BE2C (cell line): ENCODE measurements at regions not wholly inside any gene's neighbourhood (a gene's known extent, or its start where the extent isn't known, plus 50 kb on each side); places are given as distances from the start of the nearest gene placed in this dataset.

ENCODE experiments used
- DNase-seq: peaks from one replicate; pipeline ENCODE4 v3.0.0-alpha.2; 2020
- H3K27me3 ChIP-seq: fragments of 250-450 bp; sonication (Bioruptor Pico); 2 replicates; pipeline ENCODE4 v1.5.1; 2020; ENCODE audit warnings: mild to moderate bottlenecking
- H3K36me3 ChIP-seq: fragments of 250-450 bp; sonication (Bioruptor Pico); 2 replicates; pipeline ENCODE4 v1.5.1; 2020; ENCODE audit warnings: mild to moderate bottlenecking
- H3K4me1 ChIP-seq: fragments of 250-450 bp; sonication (Bioruptor Pico); 2 replicates; pipeline ENCODE4 v1.5.1; 2020
- H3K4me3 ChIP-seq: 2 replicates; pipeline ENCODE4 v1.5.1; 2011; ENCODE audit warnings: low read depth, low read length
- H3K9me3 ChIP-seq: fragments of 250-450 bp; sonication (Bioruptor Pico); 2 replicates; pipeline ENCODE4 v1.5.1; 2020
- CTCF ChIP-seq: IDR thresholded peaks from 2 replicates; pipeline ENCODE4 v1.5.1; 2012; ENCODE audit warnings: mild to moderate bottlenecking, low read depth, low read length

DNA sequence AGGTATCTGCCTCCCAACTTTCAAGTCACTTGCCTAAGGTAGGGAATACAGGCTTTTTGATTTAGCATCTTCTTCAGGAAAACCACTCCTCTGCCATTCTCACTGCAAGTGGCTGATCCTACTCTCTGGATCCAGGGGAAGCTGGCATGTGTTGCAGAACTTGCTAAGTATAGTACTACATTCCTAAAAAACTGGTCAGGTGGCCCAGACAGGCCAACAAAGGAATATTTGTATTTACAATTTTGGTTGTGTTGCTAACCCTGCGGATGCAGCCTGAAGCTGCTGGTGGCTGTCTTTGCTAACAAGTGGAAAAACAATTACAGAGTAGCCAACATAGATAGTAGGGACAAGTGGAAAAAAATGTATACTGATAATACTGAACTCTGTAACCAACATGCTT is 222.5 kb upstream of the STARD13 start:
- H3K4me1 ChIP-seq = no peaks in the 10 kb centered on the region
- H3K4me3 ChIP-seq = no peak overlapping the region
- H3K9me3 ChIP-seq = no peaks in the 10 kb centered on the region
- no peaks in the 10 kb centered on the region for H3K36me3 ChIP-seq
- no peak for DNase-seq
- no peak for TF ChIP-seq CTCF
- no peaks in the 10 kb centered on the region for H3K27me3 ChIP-seq

DNA sequence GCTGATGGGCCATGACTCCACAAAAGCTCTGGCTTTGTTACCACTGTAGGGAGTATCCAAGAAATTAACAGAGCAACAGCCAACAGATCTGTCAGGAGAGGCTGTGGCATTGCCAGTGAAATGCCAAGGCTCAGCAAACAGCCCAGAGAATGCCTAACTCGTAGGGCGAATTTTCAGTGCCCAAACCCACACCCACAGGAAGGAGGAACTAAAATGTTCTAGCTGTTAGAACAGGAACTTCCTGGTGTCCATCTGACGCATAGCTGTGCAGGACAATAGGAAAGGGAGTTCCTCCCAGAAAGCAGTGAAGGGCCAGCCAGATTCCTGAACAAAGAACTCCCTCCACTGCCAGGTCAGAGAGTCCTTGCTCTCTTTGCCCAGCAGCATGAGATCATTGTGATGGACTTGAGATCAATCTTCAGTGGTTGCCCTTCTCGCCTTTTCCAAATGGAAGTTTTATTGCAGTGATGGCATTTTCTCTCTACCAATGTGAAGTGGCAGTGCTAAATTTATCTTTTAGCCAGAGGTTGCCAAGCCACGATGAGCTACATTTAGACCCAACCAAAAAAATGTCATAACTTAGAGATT is 224.2 kb upstream of the STARD13 start:
- Histone ChIP-seq H3K9me3 (no peaks in the 10 kb centered on the region), H3K36me3 (no peaks in the 10 kb centered on the region), H3K4me1 (no peaks in the 10 kb centered on the region; the same call in 1 of the 2 replicates), H3K4me3 (no peak overlapping the region), H3K27me3 (no peaks in the 10 kb centered on the region)
- no peak for TF ChIP-seq CTCF
- no peak for DNase-seq

GRCh38 chr13:33510350-33510970 is 224.9 kb upstream of the STARD13 start:
- Histone ChIP-seq H3K4me3 (no peak overlapping the region), H3K27me3 (no peaks in the 10 kb centered on the region), H3K36me3 (no peaks in the 10 kb centered on the region), H3K4me1 (no peaks in the 10 kb centered on the region; the same call in 1 of the 2 replicates), H3K9me3 (no peaks in the 10 kb centered on the region; the same call in 1 of the 2 replicates)
- TF ChIP-seq CTCF = no peak
- DNase-seq = no peak

DNA sequence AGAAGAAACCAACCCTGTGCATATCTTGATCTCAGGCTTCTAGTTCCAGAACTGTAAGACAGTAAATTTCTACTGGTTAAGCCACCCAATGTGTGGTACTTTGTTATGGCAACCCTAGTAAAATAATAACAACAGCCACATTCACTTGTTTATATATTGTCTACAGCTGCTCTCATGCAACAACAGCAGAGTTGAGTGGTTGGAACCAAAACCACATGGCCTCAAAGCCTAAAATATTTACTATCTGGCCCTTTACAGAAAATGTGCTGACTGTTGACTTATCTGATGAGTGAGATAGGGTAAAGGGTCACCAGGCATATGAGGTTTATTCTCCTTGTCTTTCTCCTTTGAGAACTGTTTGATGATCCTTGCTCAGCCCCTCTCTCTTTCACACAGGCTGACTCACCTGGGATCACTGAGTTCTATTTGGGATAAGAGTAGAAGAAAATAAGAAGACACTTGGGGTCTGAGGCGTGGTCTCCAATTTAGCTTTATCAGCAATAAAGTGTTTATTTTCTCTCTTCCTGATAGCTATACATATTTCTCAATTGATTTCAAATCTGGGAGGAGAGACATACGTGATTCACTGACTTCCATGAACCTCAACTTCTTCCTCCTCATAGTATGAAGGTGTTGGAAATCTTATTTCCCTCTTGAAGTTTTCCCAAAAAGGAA is 227.5 kb upstream of the STARD13 start:
- Histone ChIP-seq H3K4me1 (no peaks in the 10 kb centered on the region; the same call in 1 of the 2 replicates), H3K9me3 (no peaks in the 10 kb centered on the region; the same call in 1 of the 2 replicates), H3K4me3 (no peak overlapping the region), H3K27me3 (no peaks in the 10 kb centered on the region), H3K36me3 (no peaks in the 10 kb centered on the region)
- no peak for DNase-seq
- TF ChIP-seq CTCF = no peak

- DNase-seq = no peak
- Histone ChIP-seq H3K4me3 (no peak overlapping the region), H3K9me3 (no peaks in the 10 kb centered on the region; the same call in 1 of the 2 replicates), H3K4me1 (no peaks in the 10 kb centered on the region; the same call in 1 of the 2 replicates), H3K36me3 (no peaks in the 10 kb centered on the region), H3K27me3 (no peaks in the 10 kb centered on the region)
- no peak for TF ChIP-seq CTCF
These were observed 228.8 kb upstream of the STARD13 start for GRCh38 chr13:33514362-33514761.

GRCh38 chr13:33515146-33515545 is 229.6 kb upstream of the STARD13 start:
- H3K4me3 ChIP-seq = no peak overlapping the region
- no peaks in the 10 kb centered on the region; the same call in 1 of the 2 replicates for H3K9me3 ChIP-seq
- H3K36me3 ChIP-seq = no peaks in the 10 kb centered on the region
- TF ChIP-seq CTCF = no peak
- H3K4me1 ChIP-seq = no peaks in the 10 kb centered on the region; the same call in 1 of the 2 replicates
- no peak for DNase-seq
- H3K27me3 ChIP-seq = no peaks in the 10 kb centered on the region
